Endothelial cell of umbilical vein (primary cell): ENCODE measurements at regions not wholly inside any gene's neighbourhood (a gene's known extent, or its start where the extent isn't known, plus 50 kb on each side); places are given as distances from the start of the nearest gene placed in this dataset.
A peak's percentile ranks its signal among the peaks of the same experiment; 100 is the strongest.

Source experiments
- BruUV-seq: library from RNA; stranded (reverse); fragments of 400-500 nt; replicated peaks from 2 replicates; lab custom pipeline; 2021; lab: Mats Ljungman, UMichigan
- CTCF ChIA-PET: fragments of 300-600, 350-600 bp; sonication (Branson Sonifier 250); formaldehyde crosslinking; loops from one replicate; lab custom pipeline; 2021; ENCODE audit warnings: antibody characterized with exemption, inconsistent platforms; lab: Charles Lee
- POLR2A ChIA-PET: fragments of 300-600, 350-600 bp; sonication (Branson Sonifier 250); formaldehyde crosslinking; loops from one replicate; lab custom pipeline; 2021; ENCODE audit warnings: antibody characterized with exemption, inconsistent platforms; lab: Charles Lee
- DNase-seq: peaks from one replicate; pipeline ENCODE4 v3.0.0-alpha.2; 2011; ENCODE audit warnings: low read depth, low spot score
- FAIRE-seq: peaks from 2 replicates; lab custom pipeline; 2011; peaks lifted over from hg19 to GRCh38; lab: Jason Lieb, UNC
- H2AFZ ChIP-seq: 2 replicates; pipeline ENCODE4 v1.6.0; 2012; ENCODE audit warnings: low read depth, low read length, control low read depth, inconsistent platforms
- H3K27ac ChIP-seq: 2 replicates; pipeline ENCODE4 v1.5.1; 2011; ENCODE audit warnings: low read depth, mild to moderate bottlenecking, control low read depth, low read length, moderate library complexity; ENCODE audit not compliant: insufficient read depth
- H3K27me3 ChIP-seq, 2 experiments: 2 replicates each; pipeline versions ENCODE4 v1.6.0 to v1.6.1; 2011; ENCODE audit warnings: low read length in 2 of 2, mixed read lengths in 1 of 2; ENCODE audit not compliant: control insufficient read depth in 2 of 2, insufficient read depth in 2 of 2
- H3K36me3 ChIP-seq, 2 experiments: 2 replicates in 1 of 2; 3 replicates in 1 of 2; pipeline ENCODE4 v1.5.1; 2011; ENCODE audit warnings: low read length in 2 of 2, mild to moderate bottlenecking in 1 of 2, moderate library complexity in 1 of 2; ENCODE audit not compliant: control insufficient read depth in 2 of 2, insufficient read depth in 2 of 2; ENCODE audit errors: extremely low read depth in 1 of 2
- H3K4me1 ChIP-seq: 3 replicates; pipeline ENCODE4 v1.5.1; 2011; ENCODE audit warnings: mild to moderate bottlenecking, low read length; ENCODE audit not compliant: control insufficient read depth, insufficient read depth; ENCODE audit errors: extremely low read depth
- H3K4me2 ChIP-seq: 2 replicates; pipeline ENCODE4 v1.6.1; 2011; ENCODE audit warnings: low read length, control low read depth, mixed read lengths; ENCODE audit not compliant: insufficient read depth
- H3K4me3 ChIP-seq, 3 experiments: fragments of 200-600 bp in 1 of 3; sonication (generic), shearing (Covaris generic) in 1 of 3; replicated peaks in 1 of 3; 2 replicates each; pipeline ENCODE4 v1.5.1; 2011 to 2016; ENCODE audit warnings: control low read depth in 3 of 3, low read length in 3 of 3, mild to moderate bottlenecking in 2 of 3, inconsistent platforms in 1 of 3, low read depth in 1 of 3, moderate library complexity in 1 of 3; ENCODE audit not compliant: insufficient read depth in 1 of 3
- H3K79me2 ChIP-seq: 2 replicates; pipeline ENCODE4 v1.6.0; 2012; ENCODE audit warnings: low read length, inconsistent platforms; ENCODE audit not compliant: control insufficient read depth, insufficient read depth
- H3K9ac ChIP-seq: replicated peaks from 2 replicates; pipeline ENCODE3; 2011; ENCODE audit warnings: low read length, control low read depth; ENCODE audit not compliant: insufficient read depth; ENCODE audit errors: extremely low read depth
- H3K9me1 ChIP-seq: replicated peaks from 3 replicates; pipeline ENCODE4 v1.6.0; 2011; ENCODE audit warnings: mild to moderate bottlenecking, low read length; ENCODE audit not compliant: control insufficient read depth, insufficient read depth; ENCODE audit errors: extremely low read depth
- H3K9me3 ChIP-seq: replicated peaks from 2 replicates; pipeline ENCODE4 v1.5.1; 2012; ENCODE audit warnings: low read length, inconsistent platforms; ENCODE audit not compliant: control insufficient read depth, insufficient read depth
- H4K20me1 ChIP-seq: replicated peaks from 2 replicates; pipeline ENCODE3; 2011; ENCODE audit warnings: mild to moderate bottlenecking, low read length; ENCODE audit not compliant: control insufficient read depth, insufficient read depth; ENCODE audit errors: extremely low read depth
- EZH2 ChIP-seq: IDR thresholded peaks from 2 replicates; pipeline ENCODE4 v1.6.1; 2012; ENCODE audit warnings: borderline replicate concordance, low read depth, mild to moderate bottlenecking, moderate library complexity, low read length, inconsistent platforms; ENCODE audit not compliant: severe bottlenecking
- FOS ChIP-seq: IDR thresholded peaks from 2 replicates; pipeline ENCODE4 v1.6.1; 2011; ENCODE audit warnings: mild to moderate bottlenecking, low read length, moderate library complexity, borderline replicate concordance; ENCODE audit not compliant: insufficient read depth
- GATA2 ChIP-seq: IDR thresholded peaks from 2 replicates; pipeline ENCODE4 v1.7.0; 2011; ENCODE audit warnings: low read depth, mild to moderate bottlenecking, moderate library complexity, mixed read lengths, low read length; ENCODE audit not compliant: insufficient read length, insufficient read depth
- MYC ChIP-seq: IDR thresholded peaks from one replicate; pipeline ENCODE4 v1.6.1; 2011; ENCODE audit warnings: mild to moderate bottlenecking, low read depth, low read length
- POLR2A ChIP-seq: IDR thresholded peaks from 2 replicates; pipeline ENCODE4 v1.6.1; 2012; ENCODE audit warnings: low read depth, mild to moderate bottlenecking, control low read depth, low read length
- POLR2AphosphoS5 ChIP-seq: IDR thresholded peaks from 2 replicates; pipeline ENCODE4 v1.6.1; 2012; ENCODE audit warnings: low read depth, mild to moderate bottlenecking, control low read depth, low read length, moderate library complexity; ENCODE audit not compliant: insufficient read depth
- dilution Hi-C: fragments of 300-500 bp; cut with MboI; formaldehyde crosslinking; loops from one replicate; pipeline ENCODE4 v1.15.0; 2019; ENCODE audit warnings: low sequenced_read_pairs; ENCODE audit not compliant: extremely low pct_ligation_motif_present
- intact Hi-C: fragments of 100-400 bp; cut with micrococcal nuclease; formaldehyde crosslinking; loops from one replicate; pipeline ENCODE4 v1.10.0; 2022
- TF ChIP-seq, protein P1 (sequence below): IDR thresholded peaks from 2 replicates; pipeline ENCODE4 v1.6.1; 2011; ENCODE audit not compliant: insufficient read depth, insufficient read length
- TF ChIP-seq, protein P2 (sequence below), 2 donors: IDR thresholded peaks; 1 replicate in 1 of 2; 2 replicates in 1 of 2; pipeline ENCODE4 v1.5.1; 2011; ENCODE audit warnings: low read length in 2 of 2, mild to moderate bottlenecking in 2 of 2, moderate library complexity in 2 of 2, control low read depth in 1 of 2, inconsistent platforms in 1 of 2, low read depth in 1 of 2; ENCODE audit not compliant: insufficient read depth in 1 of 2; ENCODE audit errors: extremely low read depth in 1 of 2

- BruUV-seq, result no TSS peak
- peak; percentile 54 for DNase-seq
- peak overlapping the region; percentile 21 for H3K4me2 ChIP-seq
- no peak overlapping the region for H3K9ac ChIP-seq
- ChIA-PET CTCF (interaction anchor here (0.9 to 1.0 kb wide), 2 partner anchors 9 to 11 kb away, joined by 3 read pairs; no protein-coding TSS in a partner anchor), POLR2A (no interaction called here)
- intact Hi-C loops, result no loop called here
- peak overlapping the region; percentile 28 for H2AFZ ChIP-seq
- peak; percentile 64 for TF ChIP-seq FOS
- TF ChIP-seq POLR2AphosphoS5, result no peak
- TF ChIP-seq EZH2, result no peak
- TF ChIP-seq, protein P1, sequence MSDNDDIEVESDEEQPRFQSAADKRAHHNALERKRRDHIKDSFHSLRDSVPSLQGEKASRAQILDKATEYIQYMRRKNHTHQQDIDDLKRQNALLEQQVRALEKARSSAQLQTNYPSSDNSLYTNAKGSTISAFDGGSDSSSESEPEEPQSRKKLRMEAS, result no peak
- TF ChIP-seq GATA2, result no peak
- TF ChIP-seq, protein P2, sequence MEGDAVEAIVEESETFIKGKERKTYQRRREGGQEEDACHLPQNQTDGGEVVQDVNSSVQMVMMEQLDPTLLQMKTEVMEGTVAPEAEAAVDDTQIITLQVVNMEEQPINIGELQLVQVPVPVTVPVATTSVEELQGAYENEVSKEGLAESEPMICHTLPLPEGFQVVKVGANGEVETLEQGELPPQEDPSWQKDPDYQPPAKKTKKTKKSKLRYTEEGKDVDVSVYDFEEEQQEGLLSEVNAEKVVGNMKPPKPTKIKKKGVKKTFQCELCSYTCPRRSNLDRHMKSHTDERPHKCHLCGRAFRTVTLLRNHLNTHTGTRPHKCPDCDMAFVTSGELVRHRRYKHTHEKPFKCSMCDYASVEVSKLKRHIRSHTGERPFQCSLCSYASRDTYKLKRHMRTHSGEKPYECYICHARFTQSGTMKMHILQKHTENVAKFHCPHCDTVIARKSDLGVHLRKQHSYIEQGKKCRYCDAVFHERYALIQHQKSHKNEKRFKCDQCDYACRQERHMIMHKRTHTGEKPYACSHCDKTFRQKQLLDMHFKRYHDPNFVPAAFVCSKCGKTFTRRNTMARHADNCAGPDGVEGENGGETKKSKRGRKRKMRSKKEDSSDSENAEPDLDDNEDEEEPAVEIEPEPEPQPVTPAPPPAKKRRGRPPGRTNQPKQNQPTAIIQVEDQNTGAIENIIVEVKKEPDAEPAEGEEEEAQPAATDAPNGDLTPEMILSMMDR (IDR thresholded peaks at IDR 0.05; ENCODE audit: extremely low read depth in 1 of 2, insufficient read depth in 1 of 2, low read depth in 1 of 2, low read length in 2 of 2), result no peak
- TF ChIP-seq POLR2A, result no peak
- no peak for TF ChIP-seq MYC
- no peaks in the 10 kb centered on the region for H3K79me2 ChIP-seq
- H3K4me1 ChIP-seq, result peaks cover 13% of the 10 kb centered on the region
- H3K36me3 ChIP-seq, result no peaks in the 10 kb centered on the region
- no peak overlapping the region for H3K27ac ChIP-seq
- H3K4me3 ChIP-seq, result no peak overlapping the region
- H3K9me3 ChIP-seq, result no peaks in the 10 kb centered on the region
- dilution Hi-C loops, result no loop called here
- FAIRE-seq, result peak; percentile 26
- H3K9me1 ChIP-seq, result no peaks in the 10 kb centered on the region
- no peaks in the 10 kb centered on the region for H4K20me1 ChIP-seq
- no peaks in the 10 kb centered on the region for H3K27me3 ChIP-seq
Observed at GRCh38 chr15:95405447-95405846, 925.1 kb upstream of the NR2F2 start.
